GM12878 (cell line): ENCODE measurements at regions not wholly inside any gene's neighbourhood (a gene's known extent, or its start where the extent isn't known, plus 50 kb on each side); places are given as distances from the start of the nearest gene placed in this dataset.

Source experiments
- ATAC-seq: fragments of 200-7000 bp; cut with Tn5 transposase; 3 replicates; pipeline ENCODE4 v1.9.1; 2020; ENCODE audit warnings: mild to moderate bottlenecking, moderate library complexity
- BruUV-seq: library from RNA; stranded (reverse); fragments of 400-500 nt; replicated peaks from 2 replicates; lab custom pipeline; 2021; lab: Mats Ljungman, UMichigan
- CTCF ChIA-PET: fragments of 300-600 bp; sonication (Branson Sonifier 250); formaldehyde crosslinking; extraction: SDS; loops from one replicate; lab custom pipeline; 2021; ENCODE audit warnings: inconsistent platforms; lab: Yijun Ruan, JAX
- POLR2A ChIA-PET: fragments of 350-600 bp; formaldehyde crosslinking; extraction: SDS; loops from one replicate; lab custom pipeline; 2021; ENCODE audit warnings: inconsistent platforms; lab: Charles Lee
- RAD21 ChIA-PET: fragments of 300-600 bp; sonication (Branson Sonifier 250); formaldehyde crosslinking; loops from one replicate; lab custom pipeline; 2023; ENCODE audit warnings: antibody characterized with exemption; ENCODE audit not compliant: unreplicated experiment; lab: Charles Lee
- SMC1A ChIA-PET: fragments of 300-600 bp; sonication (Branson Sonifier 250); formaldehyde crosslinking; loops from one replicate; lab custom pipeline; 2023; ENCODE audit not compliant: unreplicated experiment, uncharacterized antibody; lab: Charles Lee
- DNase-seq: peaks from one replicate; pipeline ENCODE4 v3.0.0-alpha.2; 2011; ENCODE audit warnings: low read depth, low spot score
- FAIRE-seq: peaks from 3 replicates; lab custom pipeline; 2011; peaks lifted over from hg19 to GRCh38; lab: Jason Lieb, UNC
- H2AFZ ChIP-seq: 2 replicates; pipeline ENCODE4 v1.6.0; 2011; ENCODE audit warnings: low read depth, low read length, control low read depth; ENCODE audit not compliant: control insufficient read depth
- H3K27ac ChIP-seq: 2 replicates; pipeline ENCODE4 v1.5.1; 2011; ENCODE audit warnings: control low read depth; ENCODE audit not compliant: control insufficient read depth, insufficient read depth
- H3K27me3 ChIP-seq, 2 experiments: replicated peaks in 1 of 2; 2 replicates each; pipeline versions ENCODE4 v1.6.0 to v1.6.1; 2011; ENCODE audit warnings: low read length in 1 of 2; ENCODE audit not compliant: control insufficient read depth in 2 of 2, insufficient read depth in 2 of 2
- H3K36me3 ChIP-seq, 2 experiments: 2 replicates each; pipeline ENCODE4 v1.5.1; 2011; ENCODE audit warnings: low read length in 1 of 2; ENCODE audit not compliant: control insufficient read depth in 2 of 2, insufficient read depth in 2 of 2
- H3K4me1 ChIP-seq: 2 replicates; pipeline ENCODE4 v1.6.1; 2011; ENCODE audit warnings: mild to moderate bottlenecking, low read length, moderate library complexity, mixed read lengths; ENCODE audit not compliant: control insufficient read depth, insufficient read depth
- H3K4me2 ChIP-seq: 2 replicates; pipeline ENCODE4 v1.6.0; 2011; ENCODE audit warnings: control low read depth; ENCODE audit not compliant: control insufficient read depth, insufficient read depth
- H3K4me3 ChIP-seq: fragments of 200-600 bp; sonication (generic); 2 replicates; pipeline ENCODE4 v1.5.1; 2016
- H3K79me2 ChIP-seq: 2 replicates; pipeline ENCODE4 v1.6.0; 2011; ENCODE audit warnings: low read length; ENCODE audit not compliant: control insufficient read depth, insufficient read depth
- H3K9ac ChIP-seq: 2 replicates; pipeline ENCODE4 v1.8.0; 2011; ENCODE audit warnings: low read length, control low read depth, mixed read lengths; ENCODE audit not compliant: control insufficient read depth, insufficient read depth
- H3K9me3 ChIP-seq: replicated peaks from 3 replicates; pipeline ENCODE4 v1.5.1; 2011; ENCODE audit warnings: mild to moderate bottlenecking, low read length; ENCODE audit not compliant: control insufficient read depth, insufficient read depth
- H4K20me1 ChIP-seq: 2 replicates; pipeline ENCODE4 v1.6.0; 2011; ENCODE audit not compliant: control insufficient read depth, insufficient read depth
- ATF3 ChIP-seq: IDR thresholded peaks from 2 replicates; pipeline ENCODE4 v1.6.1; 2011; ENCODE audit warnings: low read depth, mild to moderate bottlenecking, low read length, moderate library complexity, borderline replicate concordance; ENCODE audit errors: extremely low read depth
- CREM ChIP-seq: IDR thresholded peaks from 2 replicates; pipeline ENCODE4 v1.6.1; 2014; ENCODE audit warnings: antibody characterized with exemption, low read depth
- GABPA ChIP-seq: IDR thresholded peaks from 2 replicates; pipeline ENCODE4 v1.6.1; 2014; ENCODE audit warnings: antibody characterized with exemption, low read depth, mild to moderate bottlenecking, inconsistent platforms
- HDAC2 ChIP-seq: fragments of 200-600 bp; sonication (generic); IDR thresholded peaks from 2 replicates; pipeline ENCODE4 v1.6.1; 2017
- NKRF ChIP-seq: fragments of 450-650 bp; conservative IDR thresholded peaks from 2 replicates; pipeline ENCODE4 v1.6.1; 2017; ENCODE audit warnings: mild to moderate bottlenecking, moderate library complexity
- PAX5 ChIP-seq: IDR thresholded peaks from 2 replicates; pipeline ENCODE4 v1.6.1; 2011; ENCODE audit warnings: low read depth, low read length, borderline replicate concordance
- PML ChIP-seq: IDR thresholded peaks from 2 replicates; pipeline ENCODE4 v1.6.1; 2012; ENCODE audit warnings: low read length, inconsistent platforms
- SP1 ChIP-seq: IDR thresholded peaks from one replicate; pipeline ENCODE4 v1.6.1; 2011; ENCODE audit warnings: low read depth, low read length
- STAT3 ChIP-seq: IDR thresholded peaks from 2 replicates; pipeline ENCODE4 v1.6.1; 2011; ENCODE audit warnings: low read depth, low read length, improper control_type of control experiment
- WGBS: methylation state at CpG from one replicate; pipeline ENCODE4 v1.1.6; 2016; ENCODE audit warnings: low lambda C conversion rate; ENCODE audit not compliant: insufficient replicate concordance, insufficient coverage; ENCODE audit errors: missing lambda C conversion rate; 5-methylcytosine and 5-hydroxymethylcytosine counted together
- in situ Hi-C: fragments of 300-500 bp; cut with MboI; formaldehyde crosslinking; loops from 9 replicates; pipeline ENCODE4 v1.14.3; 2018; ENCODE audit warnings: mixed read lengths
- intact Hi-C: fragments of 100-400 bp; cut with micrococcal nuclease; formaldehyde crosslinking; loops from one replicate; pipeline ENCODE4 v1.14.2; 2022; ENCODE audit not compliant: unreplicated experiment
- TF ChIP-seq, protein P1 (sequence below): IDR thresholded peaks from 2 replicates; pipeline ENCODE4 v1.6.1; 2012; ENCODE audit warnings: mild to moderate bottlenecking, low read depth, low read length

DNA sequence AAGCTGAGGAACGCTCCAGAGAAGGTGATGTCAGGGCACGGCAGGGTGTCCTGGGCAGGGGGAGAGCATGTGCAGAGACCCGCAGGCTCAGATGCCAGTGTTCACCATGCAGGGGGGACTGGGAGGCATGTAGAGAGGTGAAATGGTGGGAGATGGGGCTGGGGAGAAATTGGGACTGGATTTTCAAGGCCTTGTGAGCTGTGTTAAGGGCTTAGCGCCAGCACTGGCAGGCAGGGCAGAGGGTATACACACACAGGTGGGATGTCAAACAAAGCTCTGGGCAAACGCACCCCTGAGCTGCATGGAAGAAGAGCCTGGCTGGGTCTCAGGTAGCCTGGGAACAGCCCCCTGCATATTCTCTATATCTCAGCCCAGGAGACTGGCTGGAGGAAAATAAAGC, 282.7 kb downstream of the SHQ1 start:
- Histone ChIP-seq H3K9me3 (no peaks in the 10 kb centered on the region; the same call in 2 of the 3 replicates), H4K20me1 (no peaks in the 10 kb centered on the region), H3K4me1 (no peaks in the 10 kb centered on the region), H3K27me3 (no peaks in the 10 kb centered on the region), H3K27ac (no peak overlapping the region), H2AFZ (no peak overlapping the region), H3K36me3 (no peaks in the 10 kb centered on the region), H3K9ac (no peak overlapping the region), H3K79me2 (no peaks in the 10 kb centered on the region), H3K4me2 (no peak overlapping the region), H3K4me3 (no peak overlapping the region)
- ChIA-PET CTCF (no interaction called here), SMC1A (interaction anchor here (0.9 to 1.5 kb wide), 2 partner anchors 13 to 78 kb away, joined by 3 to 4 read pairs; no protein-coding TSS in a partner anchor), POLR2A (no interaction called here), RAD21 (no interaction called here)
- ATAC-seq: no peak
- no peak for FAIRE-seq
- intact Hi-C loops (no loop called here), in situ Hi-C loops (no loop called here)
- no TSS peak for BruUV-seq
- no peak for DNase-seq
- WGBS: 63% methylated on average over 5 of the region's 5 CpGs
- no peak for TF ChIP-seq NKRF
- no peak for TF ChIP-seq PAX5
- TF ChIP-seq SP1: no peak
- no peak for TF ChIP-seq CREM
- TF ChIP-seq HDAC2: no peak
- no peak for TF ChIP-seq GABPA
- no peak for TF ChIP-seq STAT3
- TF ChIP-seq, protein P1, sequence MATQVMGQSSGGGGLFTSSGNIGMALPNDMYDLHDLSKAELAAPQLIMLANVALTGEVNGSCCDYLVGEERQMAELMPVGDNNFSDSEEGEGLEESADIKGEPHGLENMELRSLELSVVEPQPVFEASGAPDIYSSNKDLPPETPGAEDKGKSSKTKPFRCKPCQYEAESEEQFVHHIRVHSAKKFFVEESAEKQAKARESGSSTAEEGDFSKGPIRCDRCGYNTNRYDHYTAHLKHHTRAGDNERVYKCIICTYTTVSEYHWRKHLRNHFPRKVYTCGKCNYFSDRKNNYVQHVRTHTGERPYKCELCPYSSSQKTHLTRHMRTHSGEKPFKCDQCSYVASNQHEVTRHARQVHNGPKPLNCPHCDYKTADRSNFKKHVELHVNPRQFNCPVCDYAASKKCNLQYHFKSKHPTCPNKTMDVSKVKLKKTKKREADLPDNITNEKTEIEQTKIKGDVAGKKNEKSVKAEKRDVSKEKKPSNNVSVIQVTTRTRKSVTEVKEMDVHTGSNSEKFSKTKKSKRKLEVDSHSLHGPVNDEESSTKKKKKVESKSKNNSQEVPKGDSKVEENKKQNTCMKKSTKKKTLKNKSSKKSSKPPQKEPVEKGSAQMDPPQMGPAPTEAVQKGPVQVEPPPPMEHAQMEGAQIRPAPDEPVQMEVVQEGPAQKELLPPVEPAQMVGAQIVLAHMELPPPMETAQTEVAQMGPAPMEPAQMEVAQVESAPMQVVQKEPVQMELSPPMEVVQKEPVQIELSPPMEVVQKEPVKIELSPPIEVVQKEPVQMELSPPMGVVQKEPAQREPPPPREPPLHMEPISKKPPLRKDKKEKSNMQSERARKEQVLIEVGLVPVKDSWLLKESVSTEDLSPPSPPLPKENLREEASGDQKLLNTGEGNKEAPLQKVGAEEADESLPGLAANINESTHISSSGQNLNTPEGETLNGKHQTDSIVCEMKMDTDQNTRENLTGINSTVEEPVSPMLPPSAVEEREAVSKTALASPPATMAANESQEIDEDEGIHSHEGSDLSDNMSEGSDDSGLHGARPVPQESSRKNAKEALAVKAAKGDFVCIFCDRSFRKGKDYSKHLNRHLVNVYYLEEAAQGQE: no peak
- no peak for TF ChIP-seq PML
- no peak for TF ChIP-seq ATF3
